HEK293 (cell line): ENCODE measurements at regions not wholly inside any gene's neighbourhood (a gene's known extent, or its start where the extent isn't known, plus 50 kb on each side); places are given as distances from the start of the nearest gene placed in this dataset.

Experiments used
- CTCF ChIA-PET: fragments of 350-600 bp; formaldehyde crosslinking; extraction: SDS; loops from one replicate; lab custom pipeline; 2021; ENCODE audit warnings: antibody characterized with exemption; lab: Yijun Ruan, JAX
- POLR2A ChIA-PET: fragments of 300-600 bp; formaldehyde crosslinking; extraction: SDS; loops from one replicate; lab custom pipeline; 2020; ENCODE audit warnings: antibody characterized with exemption, inconsistent platforms; lab: Yijun Ruan, JAX
- H3K27ac ChIP-seq: fragments of 200-500 bp; sonication (Bioruptor generic); 2 replicates; pipeline ENCODE4 v1.5.1; 2014; ENCODE audit warnings: low read depth, low read length, control low read depth, inconsistent platforms; ENCODE audit errors: extremely low read depth
- H3K36me3 ChIP-seq, 2 experiments: fragments of 200-500 bp in 1 of 2; sonication (Bioruptor generic) in 1 of 2; 1 replicate in 1 of 2; 2 replicates in 1 of 2; pipeline ENCODE4 v1.5.1; 2014 to 2017; ENCODE audit warnings: inconsistent platforms in 2 of 2, low read length in 2 of 2; ENCODE audit not compliant: control insufficient read depth in 2 of 2, insufficient read depth in 1 of 2
- H3K4me1 ChIP-seq: fragments of 200-500 bp; sonication (Bioruptor generic); 2 replicates; pipeline ENCODE4 v1.5.1; 2014; ENCODE audit warnings: mild to moderate bottlenecking, low read length, inconsistent platforms; ENCODE audit not compliant: control insufficient read depth, insufficient read depth
- H3K4me3 ChIP-seq: 2 replicates; pipeline ENCODE4 v1.5.1; 2011; ENCODE audit warnings: low read depth, mild to moderate bottlenecking, control low read depth, low read length, moderate library complexity
- H3K9me3 ChIP-seq: fragments of 200-500 bp; sonication (Bioruptor generic); 2 replicates; pipeline ENCODE4 v1.5.1; 2014; ENCODE audit warnings: low read depth, low read length, inconsistent platforms; ENCODE audit not compliant: control insufficient read depth, insufficient read depth
- FEZF1 ChIP-seq: fragments of 450-650 bp; formaldehyde crosslinking; IDR thresholded peaks from 2 replicates; pipeline ENCODE4 v1.5.1; 2016; ENCODE audit warnings: missing biosample characterization, missing genetic modification characterization
- GLIS1 ChIP-seq: fragments of 450-650 bp; formaldehyde crosslinking; IDR thresholded peaks from 2 replicates; pipeline ENCODE4 v1.5.1; 2016; ENCODE audit warnings: missing biosample characterization, missing genetic modification characterization
- HOXA7 ChIP-seq: sonication (generic); formaldehyde crosslinking; IDR thresholded peaks from 2 replicates; pipeline ENCODE4 v1.8.1; 2022; ENCODE audit warnings: missing genetic modification reagents, borderline replicate concordance
- SETDB1 ChIP-seq: IDR thresholded peaks from one replicate; pipeline ENCODE4 v1.6.1; 2017; ENCODE audit warnings: mild to moderate bottlenecking, low read length, moderate library complexity, mixed read lengths; ENCODE audit not compliant: insufficient read length
- ZNF174 ChIP-seq: fragments of 450-650 bp; formaldehyde crosslinking; IDR thresholded peaks from 2 replicates; pipeline ENCODE4 v1.5.0; 2017; ENCODE audit warnings: missing biosample characterization, mild to moderate bottlenecking, missing genetic modification characterization
- ZNF175 ChIP-seq: fragments of 450-650 bp; formaldehyde crosslinking; IDR thresholded peaks from 2 replicates; pipeline ENCODE4 v1.5.1; 2016; ENCODE audit warnings: missing biosample characterization, missing genetic modification characterization
- ZNF292 ChIP-seq: fragments of 450-650 bp; formaldehyde crosslinking; IDR thresholded peaks from 2 replicates; pipeline ENCODE4 v1.5.1; 2016; ENCODE audit warnings: low read depth, missing biosample characterization, missing genetic modification characterization, borderline replicate concordance
- ZNF341 ChIP-seq: fragments of 450-650 bp; formaldehyde crosslinking; IDR thresholded peaks from 2 replicates; pipeline ENCODE4; 2016; ENCODE audit warnings: low read depth, missing biosample characterization, missing genetic modification characterization
- ZNF501 ChIP-seq: fragments of 450-650 bp; formaldehyde crosslinking; IDR thresholded peaks from 2 replicates; pipeline ENCODE4 v1.5.1; 2016; ENCODE audit warnings: missing biosample characterization, missing genetic modification characterization
- ZNF660 ChIP-seq: fragments of 450-650 bp; IDR thresholded peaks from 2 replicates; pipeline ENCODE4 v1.5.1; 2018; ENCODE audit warnings: missing biosample characterization, mild to moderate bottlenecking, missing genetic modification characterization
- ZNF701 ChIP-seq: fragments of 450-650 bp; formaldehyde crosslinking; IDR thresholded peaks from 2 replicates; pipeline ENCODE4 v1.5.1; 2016; ENCODE audit warnings: missing biosample characterization, missing genetic modification characterization
- TF ChIP-seq, protein P1 (sequence below): fragments of 450-650 bp; formaldehyde crosslinking; IDR thresholded peaks from 2 replicates; pipeline ENCODE4 v1.5.1; 2016; ENCODE audit warnings: missing biosample characterization, missing genetic modification characterization, borderline replicate concordance
- TF ChIP-seq, protein P2 (sequence below): fragments of 450-650 bp; formaldehyde crosslinking; IDR thresholded peaks from 2 replicates; pipeline ENCODE4 v1.5.1; 2016; ENCODE audit warnings: missing biosample characterization, missing genetic modification characterization
- TF ChIP-seq, protein P3 (sequence below): fragments of 450-650 bp; formaldehyde crosslinking; IDR thresholded peaks from 2 replicates; pipeline ENCODE4 v1.5.1; 2016; ENCODE audit warnings: missing biosample characterization, missing genetic modification characterization
- TF ChIP-seq, protein P4 (sequence below): fragments of 450-650 bp; formaldehyde crosslinking; IDR thresholded peaks from 2 replicates; pipeline ENCODE4 v1.5.1; 2016; ENCODE audit warnings: missing biosample characterization, missing genetic modification characterization

DNA sequence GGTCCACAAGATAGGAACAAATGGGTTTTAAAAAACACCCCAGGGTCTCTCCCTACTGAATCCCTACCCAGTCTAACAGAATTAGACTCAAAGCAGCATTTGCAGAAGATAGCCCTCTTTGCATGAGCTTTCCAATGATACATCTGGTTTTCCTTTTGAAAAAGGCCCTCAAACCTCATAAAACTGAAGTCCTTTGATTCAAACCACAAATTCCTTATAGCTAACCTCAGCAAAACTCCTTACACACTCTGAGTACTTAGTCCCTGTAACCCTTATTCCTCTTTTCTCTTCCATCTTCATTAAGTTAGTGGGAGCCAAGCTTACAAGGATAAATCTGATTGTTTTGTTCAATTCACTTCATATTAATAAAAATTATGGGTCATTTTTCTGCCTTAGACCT lies 90.5 kb upstream of the TNC start:
- TF ChIP-seq SETDB1 (no peak), ZNF501 (no peak), FEZF1 (tag by site-specific recombination) (peak; percentile 57), HOXA7 (CRISPR knock-in tag) (no peak), ZNF341 (tag by site-specific recombination) (no peak), ZNF292 (tag by site-specific recombination) (no peak)
- TF ChIP-seq, protein P1, sequence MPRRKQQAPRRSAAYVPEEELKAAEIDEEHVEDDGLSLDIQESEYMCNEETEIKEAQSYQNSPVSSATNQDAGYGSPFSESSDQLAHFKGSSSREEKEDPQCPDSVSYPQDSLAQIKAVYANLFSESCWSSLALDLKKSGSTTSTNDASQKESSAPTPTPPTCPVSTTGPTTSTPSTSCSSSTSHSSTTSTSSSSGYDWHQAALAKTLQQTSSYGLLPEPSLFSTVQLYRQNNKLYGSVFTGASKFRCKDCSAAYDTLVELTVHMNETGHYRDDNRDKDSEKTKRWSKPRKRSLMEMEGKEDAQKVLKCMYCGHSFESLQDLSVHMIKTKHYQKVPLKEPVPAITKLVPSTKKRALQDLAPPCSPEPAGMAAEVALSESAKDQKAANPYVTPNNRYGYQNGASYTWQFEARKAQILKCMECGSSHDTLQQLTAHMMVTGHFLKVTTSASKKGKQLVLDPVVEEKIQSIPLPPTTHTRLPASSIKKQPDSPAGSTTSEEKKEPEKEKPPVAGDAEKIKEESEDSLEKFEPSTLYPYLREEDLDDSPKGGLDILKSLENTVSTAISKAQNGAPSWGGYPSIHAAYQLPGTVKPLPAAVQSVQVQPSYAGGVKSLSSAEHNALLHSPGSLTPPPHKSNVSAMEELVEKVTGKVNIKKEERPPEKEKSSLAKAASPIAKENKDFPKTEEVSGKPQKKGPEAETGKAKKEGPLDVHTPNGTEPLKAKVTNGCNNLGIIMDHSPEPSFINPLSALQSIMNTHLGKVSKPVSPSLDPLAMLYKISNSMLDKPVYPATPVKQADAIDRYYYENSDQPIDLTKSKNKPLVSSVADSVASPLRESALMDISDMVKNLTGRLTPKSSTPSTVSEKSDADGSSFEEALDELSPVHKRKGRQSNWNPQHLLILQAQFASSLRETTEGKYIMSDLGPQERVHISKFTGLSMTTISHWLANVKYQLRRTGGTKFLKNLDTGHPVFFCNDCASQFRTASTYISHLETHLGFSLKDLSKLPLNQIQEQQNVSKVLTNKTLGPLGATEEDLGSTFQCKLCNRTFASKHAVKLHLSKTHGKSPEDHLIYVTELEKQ (tag by site-specific recombination) = no peak
- TF ChIP-seq, all 188 proteins: peak for 1

DNA sequence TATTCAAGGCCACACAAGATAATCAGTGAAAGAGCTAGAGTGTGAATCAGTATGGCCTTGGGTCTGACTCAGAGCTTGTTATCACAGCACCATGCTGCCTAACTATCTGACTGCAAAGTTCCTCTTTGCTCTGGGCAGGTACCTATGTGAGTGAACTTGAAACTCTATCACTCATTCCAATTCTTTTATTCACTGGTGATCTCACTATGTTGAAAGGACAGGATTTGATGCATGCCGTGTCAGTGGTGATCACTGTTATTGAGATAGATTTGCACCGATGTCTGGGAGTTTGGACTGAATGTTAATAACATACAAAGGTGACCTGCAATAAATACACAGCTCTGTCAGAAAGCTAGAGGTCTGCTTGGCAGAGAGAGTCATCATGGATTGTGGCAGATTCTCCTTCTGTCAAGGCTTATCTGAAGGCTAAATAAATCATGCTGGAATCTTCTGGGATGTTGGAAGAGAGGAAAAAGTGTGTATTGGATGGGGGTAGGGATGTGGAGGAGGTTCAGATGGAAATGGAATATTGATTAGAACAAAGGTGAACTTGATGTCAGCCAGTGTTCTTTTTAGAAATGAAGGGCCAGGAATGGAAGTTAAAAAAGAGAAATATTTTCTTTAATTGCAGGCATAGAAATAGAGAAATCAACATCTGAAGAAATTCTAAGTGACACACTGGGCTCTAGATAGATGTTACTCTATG lies 91.8 kb upstream of the TNC start:
- Histone ChIP-seq H3K27ac (no peak overlapping the region), H3K4me1 (peaks cover 4% of the 10 kb centered on the region; the same call in 1 of the 2 replicates), H3K4me3 (no peak overlapping the region), H3K36me3 (no peaks in the 10 kb centered on the region), H3K9me3 (no peaks in the 10 kb centered on the region)
- POLR2A ChIA-PET = interaction anchor here (1.5 kb wide), 1 partner anchor 92 kb away, joined by 6 read pairs; the partner anchor contains the start of gene TNC
- TF ChIP-seq ZNF701 (no peak), ZNF660 (tag by site-specific recombination) (no peak), ZNF175 (tag by site-specific recombination) (no peak)
- CTCF ChIA-PET = interaction anchor here (0.6 kb wide), 3 partner anchors 27 to 315 kb away, joined by 3 to 4 read pairs (median 3); partner anchors contain the start of gene TNC

More for the DNA sequence above, 90.5 kb upstream of the TNC start:
- Histone ChIP-seq H3K36me3 (no peaks in the 10 kb centered on the region), H3K4me3 (no peak overlapping the region), H3K4me1 (peaks cover 4% of the 10 kb centered on the region; the same call in 1 of the 2 replicates), H3K9me3 (no peaks in the 10 kb centered on the region), H3K27ac (no peak overlapping the region)
- ChIA-PET POLR2A (interaction anchor here (1.5 kb wide), 1 partner anchor 90 kb away, joined by 6 read pairs; the partner anchor contains the start of gene TNC), CTCF (no interaction called here)

DNA sequence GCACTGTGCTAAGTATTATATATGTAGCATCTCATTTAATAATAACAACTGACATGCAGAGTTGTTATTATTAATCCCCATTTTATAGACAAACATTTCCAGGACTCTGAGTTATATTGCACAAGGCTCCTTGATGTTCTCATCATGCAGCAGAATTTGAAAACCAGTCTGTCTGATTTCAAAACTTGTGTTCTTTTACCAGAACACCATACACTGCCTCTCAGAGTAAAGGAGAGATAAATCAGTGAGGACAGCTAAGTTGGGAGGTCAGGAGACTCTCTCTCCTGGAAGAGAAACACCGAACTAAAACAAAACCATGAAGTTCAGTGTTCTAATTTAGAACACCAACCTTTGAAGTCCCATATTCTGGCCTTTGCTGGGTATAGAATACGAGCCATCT lies 92.7 kb upstream of the TNC start:
- POLR2A ChIA-PET = no interaction called here
- H3K36me3 ChIP-seq = no peaks in the 10 kb centered on the region
- no peak overlapping the region for H3K27ac ChIP-seq
- H3K4me3 ChIP-seq = no peak overlapping the region
- CTCF ChIA-PET = interaction anchor here (0.6 to 1.2 kb wide), 2 partner anchors 66 to 195 kb away, joined by 3 to 5 read pairs; no protein-coding TSS in a partner anchor
- TF ChIP-seq ZNF174 (tag by site-specific recombination) (no peak), GLIS1 (tag by site-specific recombination) (no peak)
- TF ChIP-seq, protein P2, sequence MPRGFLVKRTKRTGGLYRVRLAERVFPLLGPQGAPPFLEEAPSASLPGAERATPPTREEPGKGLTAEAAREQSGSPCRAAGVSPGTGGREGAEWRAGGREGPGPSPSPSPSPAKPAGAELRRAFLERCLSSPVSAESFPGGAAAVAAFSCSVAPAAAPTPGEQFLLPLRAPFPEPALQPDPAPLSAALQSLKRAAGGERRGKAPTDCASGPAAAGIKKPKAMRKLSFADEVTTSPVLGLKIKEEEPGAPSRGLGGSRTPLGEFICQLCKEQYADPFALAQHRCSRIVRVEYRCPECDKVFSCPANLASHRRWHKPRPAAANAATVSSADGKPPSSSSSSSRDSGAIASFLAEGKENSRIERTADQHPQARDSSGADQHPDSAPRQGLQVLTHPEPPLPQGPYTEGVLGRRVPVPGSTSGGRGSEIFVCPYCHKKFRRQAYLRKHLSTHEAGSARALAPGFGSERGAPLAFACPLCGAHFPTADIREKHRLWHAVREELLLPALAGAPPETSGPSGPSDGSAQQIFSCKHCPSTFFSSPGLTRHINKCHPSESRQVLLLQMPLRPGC (tag by site-specific recombination) = no peak
- TF ChIP-seq, protein P3, sequence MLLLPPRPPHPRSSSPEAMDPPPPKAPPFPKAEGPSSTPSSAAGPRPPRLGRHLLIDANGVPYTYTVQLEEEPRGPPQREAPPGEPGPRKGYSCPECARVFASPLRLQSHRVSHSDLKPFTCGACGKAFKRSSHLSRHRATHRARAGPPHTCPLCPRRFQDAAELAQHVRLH (tag by site-specific recombination) = no peak
- TF ChIP-seq, protein P4, sequence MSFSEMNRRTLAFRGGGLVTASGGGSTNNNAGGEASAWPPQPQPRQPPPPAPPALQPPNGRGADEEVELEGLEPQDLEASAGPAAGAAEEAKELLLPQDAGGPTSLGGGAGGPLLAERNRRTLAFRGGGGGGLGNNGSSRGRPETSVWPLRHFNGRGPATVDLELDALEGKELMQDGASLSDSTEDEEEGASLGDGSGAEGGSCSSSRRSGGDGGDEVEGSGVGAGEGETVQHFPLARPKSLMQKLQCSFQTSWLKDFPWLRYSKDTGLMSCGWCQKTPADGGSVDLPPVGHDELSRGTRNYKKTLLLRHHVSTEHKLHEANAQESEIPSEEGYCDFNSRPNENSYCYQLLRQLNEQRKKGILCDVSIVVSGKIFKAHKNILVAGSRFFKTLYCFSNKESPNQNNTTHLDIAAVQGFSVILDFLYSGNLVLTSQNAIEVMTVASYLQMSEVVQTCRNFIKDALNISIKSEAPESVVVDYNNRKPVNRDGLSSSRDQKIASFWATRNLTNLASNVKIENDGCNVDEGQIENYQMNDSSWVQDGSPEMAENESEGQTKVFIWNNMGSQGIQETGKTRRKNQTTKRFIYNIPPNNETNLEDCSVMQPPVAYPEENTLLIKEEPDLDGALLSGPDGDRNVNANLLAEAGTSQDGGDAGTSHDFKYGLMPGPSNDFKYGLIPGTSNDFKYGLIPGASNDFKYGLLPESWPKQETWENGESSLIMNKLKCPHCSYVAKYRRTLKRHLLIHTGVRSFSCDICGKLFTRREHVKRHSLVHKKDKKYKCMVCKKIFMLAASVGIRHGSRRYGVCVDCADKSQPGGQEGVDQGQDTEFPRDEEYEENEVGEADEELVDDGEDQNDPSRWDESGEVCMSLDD (tag by site-specific recombination) = no peak
- H3K9me3 ChIP-seq = no peaks in the 10 kb centered on the region
- H3K4me1 ChIP-seq = no peaks in the 10 kb centered on the region; the same call in 1 of the 2 replicates
